BLaER1 (cell line): ENCODE measurements at regions not wholly inside any gene's neighbourhood (a gene's known extent, or its start where the extent isn't known, plus 50 kb on each side); places are given as distances from the start of the nearest gene placed in this dataset.

Experiments
- H3K27ac ChIP-seq: shearing (Covaris generic); formaldehyde crosslinking; 2 replicates; pipeline ENCODE4 v1.8.1; 2022
- H3K27me3 ChIP-seq: shearing (Covaris generic); formaldehyde crosslinking; 2 replicates; pipeline ENCODE4 v1.8.1; 2022
- H3K36me3 ChIP-seq: shearing (Covaris generic); formaldehyde crosslinking; 2 replicates; pipeline ENCODE4 v1.8.1; 2022
- H3K4me1 ChIP-seq: shearing (Covaris generic); formaldehyde crosslinking; 2 replicates; pipeline ENCODE4 v1.8.1; 2022
- H3K4me2 ChIP-seq: shearing (Covaris generic); formaldehyde crosslinking; 2 replicates; pipeline ENCODE4 v1.8.1; 2022
- H3K4me3 ChIP-seq: shearing (Covaris generic); formaldehyde crosslinking; 2 replicates; pipeline ENCODE4 v1.8.1; 2022
- H3K9ac ChIP-seq: shearing (Covaris generic); formaldehyde crosslinking; 2 replicates; pipeline ENCODE4 v1.8.1; 2022
- H3K9me3 ChIP-seq: shearing (Covaris generic); formaldehyde crosslinking; 2 replicates; pipeline ENCODE4 v1.8.1; 2022
- H4K20me1 ChIP-seq: shearing (Covaris generic); formaldehyde crosslinking; 2 replicates; pipeline ENCODE4 v1.8.1; 2022
- Cebpa-rat ChIP-seq: shearing (Covaris generic); IDR thresholded peaks from 2 replicates; pipeline ENCODE4 v1.8.1; 2022

DNA sequence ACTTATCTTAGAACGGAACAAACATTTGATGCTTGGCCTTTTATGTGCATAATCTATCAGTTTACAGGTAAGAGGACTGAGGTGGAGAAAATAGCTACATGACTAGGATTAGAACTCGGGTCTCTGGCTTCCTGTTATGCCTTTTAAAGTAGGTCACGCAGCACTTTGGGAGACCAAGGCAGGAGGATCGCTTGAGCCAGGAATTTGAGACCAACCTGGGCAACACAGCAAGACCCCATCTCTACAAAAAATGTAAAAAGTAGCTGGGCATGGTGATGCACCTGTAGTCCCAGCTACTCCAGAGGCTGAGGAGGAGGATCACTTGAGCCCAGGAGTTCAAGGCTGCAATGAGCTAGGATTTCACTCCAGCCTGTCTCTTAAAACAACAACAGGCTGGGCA lies 81.9 kb upstream of the AKT3 start:
- H3K9me3 ChIP-seq: peaks cover 7% of the 10 kb centered on the region
- no peak for TF ChIP-seq Cebpa-rat
- H3K4me3 ChIP-seq: no peak overlapping the region
- H3K27ac ChIP-seq: no peak overlapping the region
- H3K4me1 ChIP-seq: no peaks in the 10 kb centered on the region
- no peaks in the 10 kb centered on the region for H3K36me3 ChIP-seq
- H4K20me1 ChIP-seq: no peaks in the 10 kb centered on the region
- no peak overlapping the region for H3K9ac ChIP-seq
- H3K4me2 ChIP-seq: no peak overlapping the region
- H3K27me3 ChIP-seq: no peaks in the 10 kb centered on the region

DNA sequence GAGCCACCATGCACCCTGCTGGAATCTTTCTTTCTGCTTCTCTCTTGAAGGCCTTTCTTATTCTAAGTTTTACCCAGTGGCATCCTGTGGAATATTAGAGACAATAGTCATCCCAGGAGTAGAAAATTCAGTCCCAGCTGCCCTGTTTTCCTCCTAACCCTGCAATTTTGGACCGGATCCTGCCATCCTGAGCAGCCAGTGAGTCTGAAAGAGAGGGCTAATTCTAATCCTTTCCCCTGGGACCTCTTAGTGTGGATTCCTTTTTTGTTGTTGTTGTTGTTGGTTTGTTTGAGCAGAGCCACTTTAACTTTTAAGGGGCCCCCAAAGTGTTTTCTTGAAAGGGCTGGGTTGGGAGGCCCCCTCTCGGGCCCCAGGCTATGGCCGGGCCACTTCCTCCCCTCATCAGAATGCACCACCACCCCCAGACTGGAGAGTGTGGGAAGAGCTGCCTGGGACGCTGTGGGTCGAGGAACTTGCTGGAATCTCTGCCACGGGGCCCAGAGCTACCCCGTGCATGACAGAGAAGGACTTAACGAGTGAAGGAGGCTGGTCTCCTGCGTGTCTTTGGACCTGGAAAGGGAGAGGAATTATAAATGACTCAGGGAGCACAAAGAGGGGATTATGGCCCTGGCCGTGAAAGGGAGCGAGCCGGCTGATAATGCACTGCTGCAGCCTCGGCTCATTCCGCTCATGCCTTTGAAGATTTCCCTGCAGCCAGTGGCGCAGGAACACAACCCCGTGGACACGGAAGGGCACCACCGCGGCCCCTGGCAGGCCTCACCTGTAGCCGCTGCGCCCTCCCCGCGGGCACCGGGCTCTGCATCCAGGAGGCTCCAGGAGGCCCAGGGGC lies 81.0 kb upstream of the AKT3 start:
- Histone ChIP-seq H3K9ac (no peak overlapping the region), H3K9me3 (peaks cover 7% of the 10 kb centered on the region), H3K4me3 (no peak overlapping the region), H3K4me1 (no peaks in the 10 kb centered on the region), H3K36me3 (no peaks in the 10 kb centered on the region), H3K27me3 (no peaks in the 10 kb centered on the region), H3K4me2 (no peak overlapping the region), H4K20me1 (no peaks in the 10 kb centered on the region), H3K27ac (no peak overlapping the region)
- no peak for TF ChIP-seq Cebpa-rat

- no peaks in the 10 kb centered on the region for H3K27me3 ChIP-seq
- no peak overlapping the region for H3K4me3 ChIP-seq
- no peak for TF ChIP-seq Cebpa-rat
- no peak overlapping the region for H3K4me2 ChIP-seq
- H3K9me3 ChIP-seq: no peaks in the 10 kb centered on the region
- no peaks in the 10 kb centered on the region for H3K36me3 ChIP-seq
- H3K9ac ChIP-seq: no peak overlapping the region
- no peaks in the 10 kb centered on the region for H3K4me1 ChIP-seq
- no peak overlapping the region for H3K27ac ChIP-seq
- H4K20me1 ChIP-seq: no peaks in the 10 kb centered on the region
Measured at GRCh38 chr1:243927381-243927780, 77.3 kb upstream of the AKT3 start.

DNA sequence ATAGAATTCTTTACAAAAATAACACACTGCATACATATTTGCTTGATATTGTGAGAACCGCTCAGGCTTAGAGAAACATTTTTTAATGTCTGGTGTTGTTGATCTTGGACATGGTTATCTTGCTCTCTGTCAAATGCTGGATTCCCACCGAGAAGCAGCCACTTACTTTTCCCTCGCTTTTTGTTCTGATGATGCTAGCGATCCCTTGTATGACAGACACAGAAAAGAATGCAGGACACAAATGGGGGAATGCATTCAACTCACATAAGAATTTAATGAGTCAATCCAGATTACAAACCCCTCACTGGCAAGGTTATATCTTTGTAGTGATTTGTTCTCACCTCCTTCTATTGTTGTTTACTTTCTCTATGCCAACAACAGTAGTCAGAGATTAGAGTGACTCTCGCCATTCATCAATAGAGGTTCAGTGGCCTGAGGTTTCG lies 76.8 kb upstream of the AKT3 start:
- H3K9ac ChIP-seq: no peak overlapping the region
- no peak overlapping the region for H3K4me3 ChIP-seq

DNA sequence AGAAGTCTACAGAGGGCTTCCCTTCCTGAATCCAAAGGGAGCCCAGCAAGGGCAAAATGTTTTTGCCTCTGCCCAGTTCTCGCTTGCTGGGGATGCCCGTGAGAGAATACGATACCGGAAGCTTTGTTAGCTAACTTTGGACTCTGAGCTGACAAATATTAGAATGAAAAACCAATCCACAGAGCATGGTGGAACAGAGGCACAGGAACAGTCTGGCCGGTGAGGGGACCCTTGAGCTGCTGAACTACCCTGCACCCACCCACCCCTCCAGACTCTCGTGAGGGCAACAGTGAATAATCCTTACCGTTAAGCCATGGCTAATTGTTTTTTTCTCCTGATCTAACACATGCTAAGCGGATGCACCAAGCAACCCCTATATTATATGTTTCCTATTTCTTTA lies 76.3 kb upstream of the AKT3 start:
- H3K4me1 ChIP-seq: no peaks in the 10 kb centered on the region
- no peak overlapping the region for H3K9ac ChIP-seq
- no peaks in the 10 kb centered on the region for H4K20me1 ChIP-seq
- H3K4me2 ChIP-seq: no peak overlapping the region
- H3K27me3 ChIP-seq: no peaks in the 10 kb centered on the region
- no peak overlapping the region for H3K4me3 ChIP-seq
- H3K27ac ChIP-seq: no peak overlapping the region
- no peaks in the 10 kb centered on the region for H3K36me3 ChIP-seq
- TF ChIP-seq Cebpa-rat: no peak
- no peaks in the 10 kb centered on the region for H3K9me3 ChIP-seq

More for the DNA sequence above, 76.8 kb upstream of the AKT3 start:
- H3K27ac ChIP-seq: no peak overlapping the region
- no peaks in the 10 kb centered on the region for H3K4me1 ChIP-seq
- TF ChIP-seq Cebpa-rat: no peak
- no peaks in the 10 kb centered on the region for H4K20me1 ChIP-seq
- no peaks in the 10 kb centered on the region for H3K27me3 ChIP-seq
- H3K4me2 ChIP-seq: no peak overlapping the region
- H3K9me3 ChIP-seq: no peaks in the 10 kb centered on the region
- no peaks in the 10 kb centered on the region for H3K36me3 ChIP-seq

DNA sequence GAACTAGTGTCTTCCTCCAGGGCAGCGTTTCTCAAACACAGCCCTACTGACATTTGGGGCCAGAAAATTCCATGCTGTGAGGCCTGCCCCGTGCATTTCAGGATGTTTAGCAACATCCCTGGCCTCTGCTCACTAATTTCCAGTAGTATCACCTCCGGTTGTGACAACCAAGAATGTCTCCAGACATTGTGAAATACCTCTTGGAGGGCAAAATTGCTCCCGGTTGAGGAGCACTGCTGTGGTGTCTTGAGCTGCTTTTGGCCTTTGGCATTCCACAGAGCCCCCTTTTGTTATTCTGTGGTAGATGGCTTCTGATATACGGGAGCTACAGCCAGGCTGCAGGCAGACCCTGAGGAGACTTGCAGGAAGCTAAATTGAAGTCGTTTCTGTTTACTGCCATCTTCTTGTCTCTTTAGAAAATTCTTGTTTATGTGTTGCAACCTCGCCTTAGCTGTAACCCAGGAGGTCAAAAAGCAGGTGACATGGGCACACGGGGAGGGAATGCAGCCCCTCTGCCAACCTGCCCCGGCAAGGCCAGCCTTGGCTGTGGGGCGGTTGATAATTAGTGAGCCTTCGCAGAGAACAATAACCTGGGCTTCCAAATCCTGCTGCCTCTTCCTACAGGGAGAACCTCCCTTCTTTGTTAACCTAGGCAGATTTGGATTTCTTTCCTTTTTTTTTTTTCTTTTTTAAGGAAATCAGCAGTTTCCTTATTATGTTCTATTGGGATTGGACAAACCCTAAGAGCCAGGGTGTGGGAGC lies 74.7 kb upstream of the AKT3 start:
- no peaks in the 10 kb centered on the region for H3K4me1 ChIP-seq
- no peak overlapping the region for H3K4me3 ChIP-seq
- H4K20me1 ChIP-seq: no peaks in the 10 kb centered on the region
- H3K9ac ChIP-seq: no peak overlapping the region
- no peaks in the 10 kb centered on the region for H3K27me3 ChIP-seq
- H3K27ac ChIP-seq: no peak overlapping the region
- no peaks in the 10 kb centered on the region for H3K9me3 ChIP-seq
- no peak for TF ChIP-seq Cebpa-rat
- no peaks in the 10 kb centered on the region for H3K36me3 ChIP-seq
- H3K4me2 ChIP-seq: no peak overlapping the region

DNA sequence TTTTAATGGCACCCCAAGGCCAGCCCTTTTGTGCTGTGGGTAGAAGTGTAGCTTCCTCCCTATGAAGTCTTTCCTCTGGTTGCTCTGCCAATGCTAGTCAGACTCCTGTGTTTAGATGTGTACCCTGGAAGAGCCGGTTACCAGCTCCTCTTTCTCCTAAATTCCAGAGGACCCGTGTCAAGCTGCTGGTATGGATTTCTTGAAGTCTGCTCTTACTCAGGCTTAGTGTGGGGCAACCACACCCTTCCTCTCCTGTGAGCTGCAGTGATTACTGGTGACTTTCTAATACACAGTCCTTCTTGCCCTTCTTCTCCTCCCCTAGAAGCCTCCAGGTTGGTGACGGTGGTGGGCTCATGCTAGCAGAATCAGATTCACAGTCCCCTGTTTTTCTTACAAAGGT lies 74.1 kb upstream of the AKT3 start:
- no peaks in the 10 kb centered on the region for H3K27me3 ChIP-seq
- H3K4me3 ChIP-seq: no peak overlapping the region
- no peaks in the 10 kb centered on the region for H4K20me1 ChIP-seq
- no peaks in the 10 kb centered on the region for H3K4me1 ChIP-seq
- no peaks in the 10 kb centered on the region for H3K9me3 ChIP-seq
- TF ChIP-seq Cebpa-rat: no peak
- H3K9ac ChIP-seq: no peak overlapping the region
- no peaks in the 10 kb centered on the region for H3K36me3 ChIP-seq
- H3K27ac ChIP-seq: no peak overlapping the region
- H3K4me2 ChIP-seq: no peak overlapping the region

- H3K4me2 ChIP-seq: no peak overlapping the region
Measured at GRCh38 chr1:243923292-243924171, 73.5 kb upstream of the AKT3 start.

GRCh38 chr1:243921111-243921510 lies 71.1 kb upstream of the AKT3 start:
- H3K9ac ChIP-seq: no peak overlapping the region
- H3K9me3 ChIP-seq: no peaks in the 10 kb centered on the region
- no peak for TF ChIP-seq Cebpa-rat
- H3K4me1 ChIP-seq: no peaks in the 10 kb centered on the region
- H3K27me3 ChIP-seq: 0 out of 2 replicates have a peak, but pooled peaks cover 3% of the 10 kb centered on the region
- H3K4me2 ChIP-seq: no peak overlapping the region
- no peaks in the 10 kb centered on the region for H4K20me1 ChIP-seq
- H3K27ac ChIP-seq: no peak overlapping the region
- no peak overlapping the region for H3K4me3 ChIP-seq
- no peaks in the 10 kb centered on the region for H3K36me3 ChIP-seq

More at GRCh38 chr1:243923292-243924171, 73.5 kb upstream of the AKT3 start:
- Histone ChIP-seq H3K9me3 (no peaks in the 10 kb centered on the region), H3K27me3 (no peaks in the 10 kb centered on the region), H3K27ac (no peak overlapping the region), H3K4me1 (no peaks in the 10 kb centered on the region), H3K4me3 (no peak overlapping the region), H3K9ac (no peak overlapping the region), H4K20me1 (no peaks in the 10 kb centered on the region), H3K36me3 (no peaks in the 10 kb centered on the region)
- TF ChIP-seq Cebpa-rat: no peak
